ENCODE measurements at regions not wholly inside any gene's neighbourhood (a gene's known extent, or its start where the extent isn't known, plus 50 kb on each side); places are given as distances from the start of the nearest gene placed in this dataset.
"Not testable (repeated sequence)": the region's sequence is repeated elsewhere in the genome, so short reads cannot be mapped to it uniquely, and the experiment has no call there.

DNA sequence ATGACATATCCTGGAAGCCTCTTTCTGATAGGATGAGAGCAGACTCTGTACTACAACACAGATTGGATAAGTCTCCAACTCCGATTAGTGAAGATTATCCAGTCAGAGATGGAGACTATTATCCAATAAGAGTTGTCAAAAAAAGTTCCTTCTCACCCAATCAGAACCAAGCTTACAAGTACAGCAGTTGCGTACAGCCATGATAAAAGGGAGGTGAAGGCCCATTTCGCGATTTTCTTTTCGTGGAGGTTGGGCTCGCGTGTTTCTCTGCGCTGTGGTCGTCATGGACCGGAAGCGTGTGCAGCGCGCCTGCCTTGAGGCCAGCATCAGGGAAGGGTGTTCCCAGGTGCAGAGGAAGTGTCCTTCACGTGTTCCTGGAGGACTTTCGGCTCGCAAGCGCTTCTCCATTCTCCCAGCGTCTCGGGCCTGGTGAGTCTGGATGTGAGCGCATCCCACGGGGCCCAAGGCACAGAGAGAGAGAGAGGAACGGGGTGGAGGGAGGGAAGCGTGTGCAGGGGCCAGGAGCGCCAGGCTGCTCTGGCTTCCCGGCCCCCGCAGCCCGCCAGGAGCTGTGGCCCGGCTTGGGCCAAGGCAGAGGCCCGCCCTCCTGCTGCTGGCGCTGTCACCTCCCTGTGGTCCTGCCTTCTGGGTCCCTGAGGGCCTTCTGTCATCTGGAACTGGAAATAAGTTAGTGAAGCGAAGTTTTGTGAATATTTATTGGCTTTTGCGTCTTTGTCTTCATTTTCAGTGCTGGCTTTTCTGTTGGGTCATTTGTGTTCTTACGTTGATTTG lies 53.9 kb downstream of the CDRT15L2 start:
- not testable (repeated sequence) for DNase-seq (ENCODE audit: low read depth in 2 of 2)

DNA sequence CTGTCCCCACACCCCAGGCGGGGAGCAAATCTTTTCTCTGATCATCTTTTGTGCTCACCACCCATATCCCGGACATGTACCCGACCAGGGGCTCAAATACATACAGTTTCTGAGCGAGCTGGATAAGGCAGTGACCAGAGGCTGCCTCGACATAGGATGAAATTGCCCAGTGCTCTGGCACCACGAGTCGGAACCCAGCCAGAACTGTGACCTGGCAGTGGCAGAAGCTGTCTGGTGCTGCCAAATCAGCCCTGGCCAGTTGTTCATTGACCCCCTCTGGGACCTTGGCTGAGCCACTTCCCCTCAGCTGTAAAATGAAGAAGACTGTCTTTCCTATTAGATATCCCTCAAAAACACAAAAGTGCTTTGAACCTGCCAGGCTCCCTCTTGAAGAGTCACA lies 60.6 kb downstream of the CDRT15L2 start:
- DNase-seq (ENCODE audit: low read depth in 2 of 2): not testable (repeated sequence)

DNA sequence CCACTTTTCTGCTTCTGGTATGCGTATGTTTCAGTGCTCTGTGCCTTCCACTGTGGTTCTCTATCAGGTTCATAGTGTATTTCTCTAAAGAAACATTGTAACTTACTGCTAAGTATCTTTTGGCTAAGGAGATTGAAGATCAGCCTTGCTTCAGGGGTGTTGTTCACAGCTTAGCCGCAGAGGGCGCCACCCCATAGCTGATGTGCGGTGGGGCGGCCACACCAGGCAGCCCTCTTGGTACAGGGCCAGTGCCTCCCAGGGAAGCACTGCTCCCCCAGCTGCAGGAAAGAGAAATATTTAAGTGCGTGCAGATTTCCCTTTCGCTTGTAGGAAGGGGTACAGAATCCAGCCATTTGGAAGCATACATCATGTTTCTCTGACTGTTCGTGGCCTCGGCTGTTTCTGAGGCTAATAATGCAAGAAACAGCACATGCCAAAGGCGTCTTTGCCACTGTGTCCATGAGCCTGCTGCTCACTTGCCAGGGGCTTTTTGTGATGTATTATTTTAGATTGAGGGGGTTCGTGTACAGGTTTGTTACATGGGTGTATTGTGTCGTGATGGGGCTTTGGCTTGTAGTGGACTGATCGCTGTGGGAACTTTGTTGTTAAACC lies 67.2 kb downstream of the CDRT15L2 start:
- not testable (repeated sequence) for DNase-seq (ENCODE audit: low read depth in 2 of 2)

DNA sequence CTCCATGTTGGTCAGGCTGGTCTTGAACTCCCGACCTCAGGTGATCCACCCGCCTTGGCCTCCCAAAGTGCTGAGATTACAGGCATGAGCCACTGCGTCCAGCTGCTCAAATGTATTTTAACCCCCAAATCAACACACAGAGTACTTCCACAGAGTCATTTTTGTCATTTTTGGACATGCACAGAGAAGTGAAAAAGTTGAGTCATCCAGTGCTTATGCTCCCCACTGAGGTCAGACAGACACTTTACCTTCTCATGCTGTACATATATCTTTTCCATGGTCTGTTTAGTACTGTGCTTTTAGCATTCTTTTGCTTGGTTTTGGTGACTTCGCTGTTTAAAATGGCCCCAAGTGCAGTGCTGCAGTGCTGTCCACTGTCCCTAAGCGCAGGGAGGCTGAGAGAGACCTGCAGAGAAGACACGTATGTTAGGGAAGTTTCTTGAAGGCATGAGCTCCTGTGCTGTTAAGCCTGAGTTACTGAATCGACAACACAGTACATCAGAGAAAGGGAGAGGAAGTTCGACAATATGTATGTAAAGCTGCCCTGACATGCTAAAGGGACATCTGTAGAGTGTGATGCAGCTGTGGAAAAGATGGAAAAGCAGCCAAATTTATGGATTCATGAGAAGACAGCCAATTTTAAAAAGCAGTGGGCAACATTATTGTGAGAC lies 69.7 kb downstream of the CDRT15L2 start:
- DNase-seq (ENCODE audit: low read depth in 2 of 2): not testable (repeated sequence)

DNA sequence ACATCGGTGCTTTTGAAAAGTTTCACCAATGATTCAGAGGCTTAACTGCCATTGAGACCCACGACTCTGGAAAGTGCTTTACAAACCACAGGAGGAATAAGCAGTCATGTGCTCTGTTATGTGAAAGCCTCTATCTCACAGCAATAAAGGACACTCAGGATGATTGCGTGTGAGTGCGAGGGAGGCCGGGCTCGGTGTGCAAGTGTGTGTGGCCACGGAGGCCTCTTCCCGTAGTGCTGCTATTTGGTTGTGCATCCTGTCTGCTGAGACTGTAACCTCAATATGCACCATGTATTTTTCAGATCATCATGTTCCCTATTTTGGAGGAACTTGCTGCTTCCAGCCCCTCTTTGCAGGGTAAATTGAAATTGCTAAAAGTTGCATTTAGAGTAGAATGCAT lies 71.5 kb downstream of the CDRT15L2 start:
- DNase-seq (ENCODE audit: low read depth in 2 of 2): not testable (repeated sequence)

DNA sequence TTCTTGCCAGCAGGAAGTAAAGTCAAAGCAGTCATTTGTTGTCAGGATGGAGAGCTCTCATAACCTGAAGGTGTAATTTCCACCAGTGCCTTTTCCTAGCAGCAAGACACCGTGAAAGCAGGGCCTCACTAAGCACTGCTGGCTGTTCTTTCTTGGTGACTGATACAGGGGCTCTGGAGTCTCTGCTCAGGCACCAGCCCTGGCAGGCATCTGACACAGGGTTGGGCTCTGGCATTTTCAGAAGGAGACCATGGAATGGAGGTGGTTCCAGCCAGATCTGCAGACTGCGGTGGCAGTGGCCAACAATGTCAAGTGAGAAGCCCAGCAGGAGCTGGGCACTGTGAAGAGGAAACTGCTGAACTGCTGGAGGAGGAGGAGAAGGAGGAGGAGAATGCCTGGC lies 72.2 kb downstream of the CDRT15L2 start:
- not testable (repeated sequence) for DNase-seq (ENCODE audit: low read depth in 2 of 2)

DNA sequence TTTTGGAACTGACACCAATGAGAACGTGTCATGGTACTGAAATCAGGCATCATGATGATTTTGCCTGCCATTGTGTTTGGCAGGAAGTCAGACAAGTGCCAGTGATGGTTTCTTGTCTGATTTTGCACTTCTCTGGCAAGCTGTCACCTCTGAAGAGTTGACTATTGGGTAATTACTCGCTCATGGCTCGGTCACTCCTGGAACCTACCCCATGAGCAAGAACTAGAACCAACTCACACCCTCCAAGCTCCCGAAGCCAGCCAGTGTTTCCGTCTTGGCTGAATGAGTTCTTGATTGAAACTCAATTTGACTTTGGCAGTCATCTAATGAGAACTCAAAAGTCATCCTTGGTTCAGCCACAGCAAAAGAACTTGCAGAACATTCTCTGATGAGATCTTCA lies 73.9 kb downstream of the CDRT15L2 start:
- DNase-seq (ENCODE audit: low read depth in 2 of 2): not testable (repeated sequence)

DNA sequence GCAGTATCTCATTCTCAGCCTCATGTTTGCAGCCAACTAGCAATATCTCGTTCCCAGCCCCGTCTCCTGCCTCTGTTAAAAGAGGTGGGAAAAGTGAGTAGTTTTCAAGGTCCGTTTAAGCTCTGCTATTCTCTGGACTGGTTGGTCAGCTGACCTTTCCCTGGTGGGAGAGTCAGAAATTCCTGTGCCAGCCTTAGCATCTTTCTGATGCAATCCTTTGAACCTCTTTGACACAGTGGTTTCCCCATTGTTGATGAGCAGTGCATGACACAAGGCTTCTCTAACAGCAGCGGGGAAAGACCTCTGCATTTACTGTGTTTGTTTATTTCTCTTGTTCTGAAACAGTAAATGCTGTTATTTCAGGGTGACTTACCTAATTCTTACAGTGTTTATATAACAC lies 74.6 kb downstream of the CDRT15L2 start:
- not testable (repeated sequence) for DNase-seq (ENCODE audit: low read depth in 2 of 2)

DNA sequence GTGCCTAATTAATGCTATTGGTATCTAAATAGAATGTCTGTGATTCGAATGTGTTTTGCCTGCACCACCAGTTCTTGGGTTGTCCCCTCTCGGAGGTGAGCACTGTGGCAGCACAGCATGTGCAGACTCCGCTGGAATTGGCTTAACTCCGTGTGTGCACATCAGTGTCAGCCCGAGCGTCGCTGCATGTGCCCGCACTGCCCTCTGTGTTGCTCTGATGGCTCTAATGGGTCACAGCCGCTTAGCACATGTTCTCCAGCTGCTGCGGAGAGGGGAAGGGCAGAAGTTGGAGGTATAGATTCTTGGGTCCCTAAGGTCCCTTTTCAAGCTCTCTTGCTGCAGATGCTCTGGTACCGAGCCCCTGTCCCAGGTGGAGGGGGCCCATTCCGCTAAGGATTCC lies 75.1 kb downstream of the CDRT15L2 start:
- DNase-seq (ENCODE audit: low read depth in 2 of 2): not testable (repeated sequence)

DNA sequence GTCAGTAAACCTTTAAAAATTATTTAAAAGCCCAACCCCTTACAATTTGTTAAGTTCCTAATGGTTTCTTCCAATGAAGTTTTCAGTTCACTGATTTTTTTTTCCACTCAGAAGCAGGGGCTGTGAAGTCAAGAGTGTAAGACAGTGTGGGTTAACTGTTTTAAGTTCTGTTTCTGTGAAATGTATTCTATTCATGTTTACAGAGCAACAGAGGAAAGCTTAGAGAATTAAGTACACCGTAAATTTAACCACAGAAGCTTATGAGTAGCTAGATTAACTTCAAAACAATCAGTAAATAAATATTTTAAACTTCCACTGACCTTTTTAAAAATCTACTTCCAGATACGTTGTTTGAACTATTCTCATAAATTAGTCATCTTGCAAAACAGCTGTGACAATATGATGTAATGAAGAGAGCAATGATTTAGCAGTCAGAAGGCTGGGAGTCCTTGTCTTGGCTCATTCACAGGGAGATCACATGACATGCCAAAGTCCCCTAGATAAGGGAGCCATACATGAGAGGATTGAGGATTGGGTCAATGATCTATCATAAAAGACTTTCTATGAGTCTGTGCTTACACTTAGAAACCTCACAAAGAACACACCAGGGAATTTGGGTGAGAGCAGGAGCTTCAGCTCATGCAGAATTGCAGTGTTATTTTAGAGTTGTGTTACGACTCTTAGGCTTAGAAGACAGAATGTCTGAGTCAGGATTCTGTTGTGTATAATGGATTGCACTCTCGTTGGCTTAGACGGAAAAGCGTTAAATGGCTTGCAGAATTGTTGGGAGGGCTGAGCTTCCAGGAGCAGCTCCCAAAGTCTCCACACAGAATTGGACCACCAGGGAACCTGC lies 85.8 kb downstream of the CDRT15L2 start:
- not testable (repeated sequence) for DNase-seq (ENCODE audit: low read depth in 2 of 2)

DNA sequence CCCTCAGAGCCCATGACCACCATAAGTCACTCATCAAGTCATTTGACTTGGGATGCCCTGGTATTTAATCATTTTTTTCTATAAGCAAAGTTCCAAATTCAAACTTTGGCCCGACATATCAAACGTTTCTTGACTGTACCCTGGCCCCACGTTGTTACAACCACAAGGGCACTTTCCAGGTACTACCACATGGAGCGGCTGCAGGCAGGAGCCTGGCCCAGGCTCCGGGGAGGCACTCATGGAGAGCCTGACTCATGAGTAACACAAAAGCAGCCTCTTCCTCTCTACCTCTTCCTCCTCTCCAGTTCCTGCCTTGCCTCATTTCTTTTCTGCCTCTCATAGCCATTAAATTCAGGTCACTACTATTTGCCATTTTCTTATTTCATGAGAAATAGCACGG lies 87.2 kb downstream of the CDRT15L2 start:
- not testable (repeated sequence) for DNase-seq (ENCODE audit: low read depth in 2 of 2)

DNA sequence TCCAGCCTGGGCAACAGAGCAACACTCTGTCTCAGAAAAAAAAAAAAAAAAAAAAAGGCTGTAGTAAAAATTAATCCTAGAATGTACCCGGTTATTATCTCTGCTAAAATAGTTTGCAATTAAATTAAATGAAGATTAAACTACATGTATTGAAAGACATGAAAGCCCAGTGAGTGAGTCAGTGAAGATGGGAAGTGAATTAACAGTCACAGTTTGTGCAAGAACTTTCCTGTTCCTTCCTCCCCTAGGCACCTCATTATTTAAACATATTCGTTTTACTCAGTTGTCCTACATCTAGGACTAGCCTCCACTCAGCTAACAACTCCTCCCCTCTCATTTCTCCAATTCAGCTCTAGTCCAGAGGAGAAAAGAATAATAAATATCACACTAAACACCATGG lies 88.2 kb downstream of the CDRT15L2 start:
- DNase-seq (ENCODE audit: low read depth in 2 of 2): not testable (repeated sequence)

DNA sequence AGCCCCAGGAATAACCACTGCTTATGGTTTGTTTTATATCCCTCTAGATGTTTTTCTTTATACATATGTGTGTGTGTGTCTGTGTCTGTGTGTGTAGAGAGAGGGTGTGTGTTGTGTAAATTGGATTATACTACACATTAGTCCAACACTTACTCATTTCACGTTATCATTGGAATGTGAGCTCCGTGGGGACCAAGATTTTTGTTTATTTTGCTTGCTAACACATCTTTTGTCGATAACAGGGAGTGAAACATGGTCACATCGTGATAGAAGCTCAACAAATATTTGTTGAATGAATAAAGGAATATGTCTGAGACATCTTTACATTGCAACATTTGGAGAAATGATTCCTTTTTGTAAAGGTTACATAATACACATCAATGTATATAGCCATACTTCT lies 88.8 kb downstream of the CDRT15L2 start:
- not testable (repeated sequence) for DNase-seq (ENCODE audit: low read depth in 2 of 2)

DNA sequence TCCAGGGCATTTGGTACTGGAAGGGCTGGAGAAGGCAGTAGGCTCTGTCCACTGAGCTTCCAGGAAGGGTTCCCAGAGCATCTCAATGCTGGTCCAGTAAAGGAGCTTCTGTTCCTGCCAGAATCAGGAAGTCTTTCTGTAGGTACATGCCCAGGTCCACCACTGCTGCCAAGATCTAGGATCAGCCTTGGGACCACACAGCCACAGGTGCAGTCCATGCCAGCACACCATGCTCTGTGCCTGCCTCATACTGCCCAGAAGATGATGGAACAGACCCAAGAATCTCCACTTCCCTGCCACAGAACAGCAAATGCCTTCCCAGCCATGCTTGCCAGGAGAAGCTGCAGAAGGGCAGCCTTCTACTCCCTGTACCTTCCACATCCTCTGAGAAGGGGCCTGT lies 89.3 kb downstream of the CDRT15L2 start:
- not testable (repeated sequence) for DNase-seq (ENCODE audit: low read depth in 2 of 2)

DNA sequence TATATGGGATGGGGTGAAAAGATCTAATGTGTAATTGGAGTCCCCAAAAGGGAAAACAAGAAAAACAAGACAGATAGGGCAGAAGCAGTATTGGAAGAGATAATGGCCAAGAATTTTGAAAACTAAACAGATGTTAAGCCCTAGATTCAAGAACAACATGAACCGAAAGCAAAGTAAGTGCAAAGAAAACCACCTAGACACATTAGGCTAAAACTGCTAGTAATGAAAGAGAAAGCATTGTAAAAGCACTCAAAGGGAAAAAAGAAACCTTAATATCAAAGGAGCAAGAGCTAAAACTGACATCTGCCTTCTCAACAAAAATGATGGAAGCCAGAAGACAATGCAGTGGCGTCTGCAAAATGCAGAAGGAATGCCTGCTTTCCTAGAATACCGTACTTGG lies 91.0 kb downstream of the CDRT15L2 start:
- DNase-seq (ENCODE audit: low read depth in 2 of 2): not testable (repeated sequence)

DNA sequence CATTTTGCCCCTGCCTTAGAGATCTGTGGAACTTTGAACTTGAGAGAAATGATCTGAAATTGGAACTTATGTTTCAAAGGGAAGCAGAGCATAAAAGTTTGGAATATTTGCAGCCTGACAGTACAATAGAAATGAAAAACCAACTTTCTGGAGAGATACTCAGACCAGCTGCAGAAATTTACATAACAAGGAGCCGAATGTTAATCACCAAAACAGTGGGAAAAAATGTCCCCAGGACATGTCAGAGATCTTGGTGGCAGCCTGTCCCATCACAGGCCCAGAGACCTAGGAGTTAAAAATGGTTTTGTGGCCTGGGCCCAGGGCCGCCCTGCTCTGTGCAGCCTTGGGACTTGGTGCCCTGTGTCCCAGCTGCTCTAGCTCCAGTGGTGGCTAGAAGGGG lies 94.8 kb downstream of the CDRT15L2 start:
- DNase-seq (ENCODE audit: low read depth in 2 of 2): not testable (repeated sequence)

DNA sequence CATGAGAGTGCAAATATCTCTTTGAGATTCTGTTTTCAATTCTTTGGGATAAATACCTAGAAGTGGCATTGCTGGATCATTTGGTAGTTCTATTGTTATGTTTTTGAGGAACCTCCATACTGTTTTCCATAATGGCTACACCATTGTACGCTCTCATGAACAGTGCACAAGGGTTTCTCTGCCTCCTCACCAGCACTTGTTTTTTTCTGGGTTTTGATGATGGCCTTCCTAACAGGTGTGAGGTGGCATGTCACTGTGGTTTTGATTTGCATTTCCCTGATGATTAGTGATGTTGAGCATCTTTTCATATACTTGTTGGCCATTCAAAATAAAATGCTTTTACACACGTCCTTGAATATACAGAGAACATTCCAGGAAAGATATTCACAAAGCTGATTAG lies 96.2 kb downstream of the CDRT15L2 start:
- not testable (repeated sequence) for DNase-seq (ENCODE audit: low read depth in 2 of 2)

DNA sequence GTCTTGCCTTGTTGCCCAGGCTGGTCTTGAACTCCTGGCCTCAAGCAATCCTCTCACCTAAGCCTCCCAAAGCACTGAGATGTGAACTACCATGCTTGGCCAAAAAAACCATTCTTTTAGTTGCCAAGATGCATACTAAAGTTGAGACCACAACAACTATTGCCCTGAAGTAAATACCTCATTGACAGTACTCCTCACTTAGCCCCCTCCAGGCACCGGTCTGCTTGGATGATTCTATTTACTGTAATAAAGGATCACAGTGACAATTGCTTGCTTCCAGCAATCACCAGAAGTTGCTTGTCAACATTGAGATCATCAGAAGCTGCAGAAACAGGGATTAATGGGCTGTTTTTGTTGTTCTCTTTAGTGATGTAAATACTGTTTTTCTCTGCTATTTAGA lies 97.1 kb downstream of the CDRT15L2 start:
- not testable (repeated sequence) for DNase-seq (ENCODE audit: low read depth in 2 of 2)

DNA sequence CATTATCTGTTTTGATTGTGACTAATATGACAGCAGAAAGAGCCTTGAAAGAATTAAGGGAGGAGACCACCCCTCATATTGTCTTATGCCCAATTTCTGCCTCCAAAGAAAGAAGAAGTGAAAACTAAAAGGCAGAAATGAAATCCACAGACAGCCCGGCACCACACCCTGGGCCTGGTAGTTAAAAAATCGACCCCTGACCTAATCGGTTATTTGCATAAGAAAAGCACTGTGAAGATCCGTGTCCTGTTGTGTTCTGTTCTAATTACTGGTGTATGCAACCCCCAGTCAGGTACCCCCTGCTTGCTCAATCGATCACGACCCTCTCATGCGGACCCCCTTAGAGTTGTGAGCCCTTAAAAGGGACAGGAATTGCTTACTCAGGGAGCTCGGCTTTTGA lies 97.9 kb downstream of the CDRT15L2 start:
- DNase-seq (ENCODE audit: low read depth in 2 of 2): not testable (repeated sequence)

DNA sequence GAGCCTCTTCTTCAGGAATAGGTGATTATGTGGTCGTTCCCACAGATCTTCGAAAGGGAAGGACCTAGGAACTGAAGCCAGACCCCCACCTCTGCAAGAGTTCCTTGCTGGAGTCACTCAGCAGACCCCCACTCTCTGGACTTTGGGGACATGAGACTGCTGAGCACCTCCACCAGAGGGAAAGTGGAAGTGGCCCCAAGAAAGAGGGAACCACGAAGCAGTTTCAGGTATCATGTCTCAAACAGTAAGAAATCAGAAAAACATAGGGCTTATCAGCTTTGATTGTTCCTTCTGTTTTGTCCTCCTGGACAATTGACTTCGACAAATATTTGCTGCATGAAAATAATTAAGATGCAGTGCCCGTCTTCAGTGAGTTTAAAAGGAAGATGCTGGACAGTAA lies 98.9 kb downstream of the CDRT15L2 start:
- DNase-seq (ENCODE audit: low read depth in 2 of 2): not testable (repeated sequence)

All from stimulated activated CD8-positive, alpha-beta memory T cell treated with anti-CD3 and anti-CD28 coated beads, Interleukin-15, amount 100 ng/mL, for 48 hours (primary cell).